Right cardiac atrium (tissue), 5 donors: ENCODE measurements at regions not wholly inside any gene's neighbourhood (a gene's known extent, or its start where the extent isn't known, plus 50 kb on each side); places are given as distances from the start of the nearest gene placed in this dataset.
A peak's percentile ranks its signal among the peaks of the same experiment; 100 is the strongest.

ENCODE experiments used
- ATAC-seq, 2 donors: fragments of 200-7000 bp; cut with Tn5 transposase; one replicate each; pipeline versions ENCODE4 v1.8.0 to v1.9.1; 2020; ENCODE audit warnings: moderate library complexity in 2 of 2, mild to moderate bottlenecking in 1 of 2
- DNase-seq, 3 donors: peaks; one replicate each; pipeline ENCODE4 v3.0.0-alpha.2; 2020
- H3K27ac ChIP-seq: one replicate; pipeline ENCODE4 v1.5.1; 2013; ENCODE audit warnings: mild to moderate bottlenecking, low read length, control low read depth, moderate library complexity
- H3K27me3 ChIP-seq: one replicate; pipeline ENCODE4 v1.6.1; 2013; ENCODE audit not compliant: control insufficient read depth, insufficient read depth
- H3K4me1 ChIP-seq: one replicate; pipeline ENCODE4 v1.6.1; 2013; ENCODE audit warnings: low read length; ENCODE audit not compliant: control insufficient read depth, insufficient read depth
- H3K4me3 ChIP-seq: one replicate; pipeline ENCODE4 v1.5.1; 2013; ENCODE audit warnings: low read length, control low read depth
- H3K9me3 ChIP-seq: one replicate; pipeline ENCODE4 v1.6.1; 2013; ENCODE audit warnings: low read length; ENCODE audit not compliant: control insufficient read depth
- WGBS: extraction: QIAGEN DNeasy Blood & Tissue Kit; methylation state at CpG from one replicate; pipeline ENCODE4 v1.1.7; 2013; 5-methylcytosine and 5-hydroxymethylcytosine counted together
- intact Hi-C, 4 donors: fragments of 100-400 bp; cut with DNase I; formaldehyde crosslinking; loops; one replicate each; pipeline versions ENCODE4 v1.11.0 to v1.14.0; 2022 to 2023
- donor health status: healthy with polysubstance abuse.
- donor health status: DM: no; HTN: yes; CAD: no.
- donor health status: DM: no; HTN: no; CAD: no.
- donor health status: DM: no; HTN: yes; CAD: no; lungs with severe emphysema.
- donor health status: DM: yes; HTN: yes; CAD: no.

GRCh38 chr5:123273095-123273494 lies 150.1 kb downstream of the CEP120 start:
- intact Hi-C loops = no loop called here
- Histone ChIP-seq H3K27ac (no peak overlapping the region), H3K27me3 (no peaks in the 10 kb centered on the region), H3K4me3 (no peak overlapping the region), H3K9me3 (no peaks in the 10 kb centered on the region), H3K4me1 (no peaks in the 10 kb centered on the region)
- 98% methylated on average over 2 of the region's 2 CpGs for WGBS
- ATAC-seq = no peak
- DNase-seq = no peak

- intact Hi-C loops = no loop called here
- DNase-seq (no peak), ATAC-seq (peak in 1 of 2 donors; percentile 14)
- WGBS = 42% methylated on average over 7 of the region's 7 CpGs
- Histone ChIP-seq H3K9me3 (no peaks in the 10 kb centered on the region), H3K27ac (no peak overlapping the region), H3K27me3 (no peaks in the 10 kb centered on the region), H3K4me1 (no peaks in the 10 kb centered on the region), H3K4me3 (no peak overlapping the region)
Observed at GRCh38 chr5:123269851-123270250, 153.4 kb downstream of the CEP120 start.

- H3K4me1 ChIP-seq = no peaks in the 10 kb centered on the region
Observed at GRCh38 chr5:123269436-123269835, 153.8 kb downstream of the CEP120 start.

GRCh38 chr5:123266365-123266764 lies 156.8 kb downstream of the CEP120 start:
- Histone ChIP-seq H3K9me3 (no peaks in the 10 kb centered on the region), H3K4me3 (no peak overlapping the region), H3K27ac (no peak overlapping the region), H3K27me3 (no peaks in the 10 kb centered on the region), H3K4me1 (no peaks in the 10 kb centered on the region)
- ATAC-seq (no peak), DNase-seq (no peak)
- intact Hi-C loops = no loop called here

More at GRCh38 chr5:123269436-123269835, 153.8 kb downstream of the CEP120 start:
- intact Hi-C loops = no loop called here
- H3K27me3 ChIP-seq = no peaks in the 10 kb centered on the region
- H3K27ac ChIP-seq = no peak overlapping the region
- DNase-seq (no peak), ATAC-seq (no peak)
- no peak overlapping the region for H3K4me3 ChIP-seq
- WGBS = 65% methylated on average over 4 of the region's 4 CpGs
- H3K9me3 ChIP-seq = no peaks in the 10 kb centered on the region

DNA sequence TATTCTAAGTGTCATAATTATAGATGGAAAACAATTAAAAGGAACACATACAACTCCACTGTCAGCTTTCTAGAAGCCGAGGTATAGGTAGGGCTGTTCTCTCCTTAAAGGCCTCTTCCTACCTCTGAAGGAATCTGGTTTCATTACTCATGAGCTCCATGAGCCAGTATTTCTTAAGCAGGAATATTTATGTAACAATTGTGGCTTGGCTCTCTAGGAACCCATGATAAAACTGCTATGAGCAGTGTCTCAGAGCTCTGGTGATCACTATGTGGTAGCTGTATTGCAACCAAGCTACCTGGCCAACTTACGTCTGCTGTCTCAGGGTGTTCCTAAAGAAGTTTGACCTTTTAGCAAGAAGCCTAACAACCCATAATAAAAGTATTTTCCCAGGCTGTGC lies 157.7 kb downstream of the CEP120 start:
- H3K4me3 ChIP-seq = no peak overlapping the region
- no peak overlapping the region for H3K27ac ChIP-seq
- intact Hi-C loops = no loop called here
- H3K4me1 ChIP-seq = no peaks in the 10 kb centered on the region
- WGBS = 89% methylated on average over 2 of the region's 2 CpGs
- H3K27me3 ChIP-seq = no peaks in the 10 kb centered on the region
- no peak for ATAC-seq
- no peak for DNase-seq
- H3K9me3 ChIP-seq = no peaks in the 10 kb centered on the region

DNA sequence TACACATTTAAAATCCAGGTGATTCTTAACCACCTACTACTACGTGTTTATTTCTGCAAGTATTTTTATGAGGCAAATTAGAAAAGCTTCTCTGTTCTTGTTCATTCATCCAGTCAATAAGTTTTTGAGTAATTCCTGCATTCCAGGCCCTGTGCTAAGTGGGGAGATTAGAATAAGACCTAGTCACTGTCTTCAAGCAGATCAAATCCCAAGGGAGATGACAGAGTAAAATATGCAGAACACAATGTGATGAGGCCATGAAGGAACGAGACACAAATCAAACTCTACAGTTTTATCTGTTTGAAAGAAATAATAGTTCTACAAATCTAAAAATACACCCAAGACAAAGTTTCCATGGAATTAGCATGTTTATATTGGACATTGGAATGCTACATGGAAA lies 158.8 kb downstream of the CEP120 start:
- intact Hi-C loops = no loop called here
- Histone ChIP-seq H3K9me3 (no peaks in the 10 kb centered on the region), H3K27me3 (no peaks in the 10 kb centered on the region), H3K4me3 (no peak overlapping the region), H3K4me1 (no peaks in the 10 kb centered on the region), H3K27ac (no peak overlapping the region)
- ATAC-seq = no peak
- 54% methylated on average over 2 of the region's 2 CpGs for WGBS
- no peak for DNase-seq

DNA sequence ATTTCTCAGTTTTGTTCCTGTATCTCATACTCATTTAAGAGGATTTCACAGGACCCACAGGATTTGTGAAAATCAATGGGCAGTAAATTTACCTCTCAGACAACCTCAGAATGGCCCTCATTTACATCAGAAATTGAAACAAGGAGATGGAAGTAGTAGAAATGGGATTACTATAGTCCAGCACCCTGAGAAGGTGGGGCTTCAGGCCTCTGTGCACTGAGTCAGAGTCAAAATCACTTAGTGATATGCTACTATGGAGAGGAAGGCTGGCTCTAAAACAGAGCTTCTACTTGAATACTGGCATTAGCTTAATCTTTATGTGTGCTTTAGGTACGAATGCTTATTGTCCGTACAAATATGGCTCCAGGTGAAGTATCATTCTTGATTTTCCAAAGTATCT lies 159.3 kb downstream of the CEP120 start:
- 84% methylated on average over 2 of the region's 2 CpGs for WGBS
- Histone ChIP-seq H3K4me3 (no peak overlapping the region), H3K27ac (no peak overlapping the region), H3K27me3 (no peaks in the 10 kb centered on the region), H3K9me3 (no peaks in the 10 kb centered on the region), H3K4me1 (no peaks in the 10 kb centered on the region)
- intact Hi-C loops = no loop called here
- ATAC-seq = no peak
- DNase-seq = no peak

GRCh38 chr5:123262216-123262823 lies 160.9 kb downstream of the CEP120 start:
- H3K27me3 ChIP-seq = no peaks in the 10 kb centered on the region
- no peak overlapping the region for H3K4me3 ChIP-seq
- no peak overlapping the region for H3K27ac ChIP-seq
- intact Hi-C loops = no loop called here
- no peaks in the 10 kb centered on the region for H3K4me1 ChIP-seq
- WGBS = 58% methylated on average over 7 of the region's 7 CpGs
- ATAC-seq (no peak), DNase-seq (no peak)
- no peaks in the 10 kb centered on the region for H3K9me3 ChIP-seq

- Histone ChIP-seq H3K9me3 (no peaks in the 10 kb centered on the region), H3K4me3 (no peak overlapping the region), H3K27ac (no peak overlapping the region), H3K27me3 (no peaks in the 10 kb centered on the region), H3K4me1 (no peaks in the 10 kb centered on the region)
- DNase-seq = no peak
- WGBS = 80% methylated on average over 1 of the region's 1 CpG
- no peak for ATAC-seq
- intact Hi-C loops = no loop called here
Observed at GRCh38 chr5:123261752-123262151, 161.5 kb downstream of the CEP120 start.

- ATAC-seq (no peak), DNase-seq (no peak)
- Histone ChIP-seq H3K27me3 (no peaks in the 10 kb centered on the region), H3K9me3 (no peaks in the 10 kb centered on the region), H3K4me1 (no peaks in the 10 kb centered on the region), H3K27ac (no peak overlapping the region), H3K4me3 (no peak overlapping the region)
- intact Hi-C loops = no loop called here
- WGBS = 76% methylated on average over 2 of the region's 2 CpGs
Observed at GRCh38 chr5:123249446-123249845, 160.4 kb downstream of the PRDM6 start.

DNA sequence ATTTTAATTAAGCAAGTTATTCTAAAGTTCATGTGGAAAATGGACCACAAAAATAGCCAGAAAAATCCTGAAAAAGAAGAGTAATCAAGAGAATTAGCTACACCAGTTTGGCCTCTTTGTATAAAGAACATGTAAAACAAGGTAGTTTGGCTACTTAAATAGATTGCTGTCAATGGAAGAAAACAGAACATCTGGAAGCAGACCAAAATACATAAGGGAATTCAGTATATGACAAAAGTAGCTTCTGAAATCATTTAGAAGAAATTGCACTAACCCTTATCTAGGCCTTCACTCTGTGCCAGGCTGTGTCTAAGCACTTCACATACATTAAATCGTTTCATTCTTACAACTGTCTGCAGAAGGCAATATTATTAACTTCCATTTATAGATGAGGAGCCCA lies 156.6 kb downstream of the PRDM6 start:
- no peak overlapping the region for H3K27ac ChIP-seq
- no peaks in the 10 kb centered on the region for H3K9me3 ChIP-seq
- DNase-seq (no peak), ATAC-seq (no peak)
- H3K4me1 ChIP-seq = no peaks in the 10 kb centered on the region
- H3K27me3 ChIP-seq = no peaks in the 10 kb centered on the region
- no peak overlapping the region for H3K4me3 ChIP-seq
- WGBS = 31% methylated on average over 1 of the region's 1 CpG
- intact Hi-C loops = no loop called here

GRCh38 chr5:123244458-123244857 lies 155.4 kb downstream of the PRDM6 start:
- ATAC-seq (no peak), DNase-seq (no peak)
- H3K27me3 ChIP-seq = no peaks in the 10 kb centered on the region
- no peak overlapping the region for H3K4me3 ChIP-seq
- intact Hi-C loops = no loop called here
- WGBS = 53% methylated on average over 2 of the region's 2 CpGs
- H3K27ac ChIP-seq = no peak overlapping the region
- H3K4me1 ChIP-seq = no peaks in the 10 kb centered on the region
- H3K9me3 ChIP-seq = no peaks in the 10 kb centered on the region
